ENCODE measurements at regions not wholly inside any gene's neighbourhood (a gene's known extent, or its start where the extent isn't known, plus 50 kb on each side); places are given as distances from the start of the nearest gene placed in this dataset.

- Histone ChIP-seq H3K4me1 (ENCODE audit: control insufficient read depth in 1 of 2, insufficient read depth in 2 of 2, low read depth in 1 of 2, low read length in 1 of 2) (no peaks in the 10 kb centered on the region), H3K27ac (ENCODE audit: low read depth in 2 of 2, low read length in 1 of 2) (no peak overlapping the region), H3K36me3 (replicated peaks in 1 of 2; ENCODE audit: control insufficient read depth in 1 of 2, insufficient read depth in 2 of 2, low read length in 1 of 2) (no peaks in the 10 kb centered on the region), H4K20me1 (ENCODE audit: insufficient read depth) (no peaks in the 10 kb centered on the region), H3K4me2 (no peak overlapping the region), H3K9me3 (no peaks in the 10 kb centered on the region), H3F3A (replicated peaks; ENCODE audit: insufficient read depth) (no peaks in the 10 kb centered on the region), H3K79me2 (ENCODE audit: insufficient read depth) (no peaks in the 10 kb centered on the region), H3K9ac (no peak overlapping the region), H3K27me3 (ENCODE audit: insufficient read depth) (no peaks in the 10 kb centered on the region), H3K4me3 (ENCODE audit: low read depth in 2 of 2, low read length in 1 of 2) (no peak overlapping the region), H2AFZ (ENCODE audit: low read depth) (no peak overlapping the region), H3K9me2 (no peaks in the 10 kb centered on the region)
- ChIA-PET POLR2A (no interaction called here), CTCF (no interaction called here)
- WGBS (ENCODE audit: low lambda C conversion rate): 0% methylated on average over 2 of the region's 4 CpGs
- TF ChIP-seq ELF1 (IDR thresholded peaks at IDR 0.05): no peak
- TF ChIP-seq EZH2phosphoT487 (IDR thresholded peaks at IDR 0.05; ENCODE audit: borderline replicate concordance, low read depth): no peak
- TF ChIP-seq REST (IDR thresholded peaks at IDR 0.05; ENCODE audit: low read depth, low read length): no peak
- TF ChIP-seq TCF12 (IDR thresholded peaks at IDR 0.05): no peak
- TF ChIP-seq SMC3 (IDR thresholded peaks at IDR 0.05; ENCODE audit: low read depth, low read length): no peak
- no peak for TF ChIP-seq RAD21 (IDR thresholded peaks at IDR 0.05; ENCODE audit: low read length)
- no peak for TF ChIP-seq FOXM1 (IDR thresholded peaks at IDR 0.05; ENCODE audit: low read depth)
- no peak for TF ChIP-seq SIN3A (IDR thresholded peaks at IDR 0.05; ENCODE audit: borderline replicate concordance, low read depth, low read length)
- TF ChIP-seq RFX5 (IDR thresholded peaks at IDR 0.05; ENCODE audit: low read length): no peak
- TF ChIP-seq GABPA (IDR thresholded peaks at IDR 0.05; ENCODE audit: low read depth): no peak
- TF ChIP-seq RXRA (IDR thresholded peaks at IDR 0.05; ENCODE audit: borderline replicate concordance, low read depth): no peak
- no peak for TF ChIP-seq RCOR1 (IDR thresholded peaks at IDR 0.05; ENCODE audit: low read length)
- TF ChIP-seq, protein P1, sequence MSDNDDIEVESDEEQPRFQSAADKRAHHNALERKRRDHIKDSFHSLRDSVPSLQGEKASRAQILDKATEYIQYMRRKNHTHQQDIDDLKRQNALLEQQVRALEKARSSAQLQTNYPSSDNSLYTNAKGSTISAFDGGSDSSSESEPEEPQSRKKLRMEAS (IDR thresholded peaks at IDR 0.05; ENCODE audit: low read depth): no peak
- no peak for TF ChIP-seq NRF1 (IDR thresholded peaks at IDR 0.05; ENCODE audit: low read depth, low read length)
- TF ChIP-seq, protein P2, sequence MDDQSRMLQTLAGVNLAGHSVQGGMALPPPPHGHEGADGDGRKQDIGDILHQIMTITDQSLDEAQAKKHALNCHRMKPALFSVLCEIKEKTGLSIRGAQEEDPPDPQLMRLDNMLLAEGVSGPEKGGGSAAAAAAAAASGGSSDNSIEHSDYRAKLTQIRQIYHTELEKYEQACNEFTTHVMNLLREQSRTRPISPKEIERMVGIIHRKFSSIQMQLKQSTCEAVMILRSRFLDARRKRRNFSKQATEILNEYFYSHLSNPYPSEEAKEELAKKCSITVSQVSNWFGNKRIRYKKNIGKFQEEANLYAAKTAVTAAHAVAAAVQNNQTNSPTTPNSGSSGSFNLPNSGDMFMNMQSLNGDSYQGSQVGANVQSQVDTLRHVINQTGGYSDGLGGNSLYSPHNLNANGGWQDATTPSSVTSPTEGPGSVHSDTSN (IDR thresholded peaks at IDR 0.05): no peak
- DNase-seq: no peak
These were observed 217.3 kb upstream of the ERCC4 start for GRCh38 chr16:13702614-13703013.

Measured in SK-N-SH (cell line).